Astrocyte (in vitro differentiated cells and primary cell): ENCODE measurements at regions not wholly inside any gene's neighbourhood (a gene's known extent, or its start where the extent isn't known, plus 50 kb on each side); places are given as distances from the start of the nearest gene placed in this dataset.

ENCODE experiments used
- DNase-seq: peaks from one replicate; pipeline ENCODE4 v3.0.0-alpha.2; 2010; ENCODE audit warnings: low read depth
- FAIRE-seq: peaks from 2 replicates; lab custom pipeline; 2011; peaks lifted over from hg19 to GRCh38; lab: Jason Lieb, UNC
- H2AFZ ChIP-seq: 2 replicates; pipeline ENCODE4 v1.6.0; 2012; ENCODE audit warnings: low read depth, low read length, inconsistent platforms
- H3K27ac ChIP-seq: 2 replicates; pipeline ENCODE4 v1.5.1; 2011; ENCODE audit warnings: low read depth, low read length, inconsistent platforms
- H3K27me3 ChIP-seq: 2 replicates; pipeline ENCODE4 v1.6.0; 2011; ENCODE audit warnings: low read length, inconsistent platforms; ENCODE audit not compliant: insufficient read depth
- H3K36me3 ChIP-seq: 2 replicates; pipeline ENCODE4 v1.5.1; 2011; ENCODE audit warnings: low read length, inconsistent platforms; ENCODE audit not compliant: insufficient read depth
- H3K4me1 ChIP-seq: 2 replicates; pipeline ENCODE4 v1.5.1; 2011; ENCODE audit warnings: low read length, inconsistent platforms; ENCODE audit not compliant: insufficient read depth
- H3K4me2 ChIP-seq: 2 replicates; pipeline ENCODE4 v1.6.0; 2012; ENCODE audit warnings: low read length, inconsistent platforms
- H3K4me3 ChIP-seq: 2 replicates; pipeline ENCODE4 v1.5.1; 2011; ENCODE audit warnings: low read depth, mild to moderate bottlenecking, low read length, inconsistent platforms; ENCODE audit not compliant: insufficient read depth
- H3K79me2 ChIP-seq: 2 replicates; pipeline ENCODE4 v1.6.0; 2012; ENCODE audit warnings: mild to moderate bottlenecking, low read length, inconsistent platforms; ENCODE audit not compliant: insufficient read depth
- H3K9ac ChIP-seq: 2 replicates; pipeline ENCODE4 v1.6.0; 2012; ENCODE audit warnings: mild to moderate bottlenecking, low read length, inconsistent platforms
- H3K9me3 ChIP-seq: 2 replicates; pipeline ENCODE4 v1.5.1; 2012; ENCODE audit warnings: low read depth, mild to moderate bottlenecking, low read length, inconsistent platforms; ENCODE audit not compliant: insufficient read depth
- H4K20me1 ChIP-seq: 2 replicates; pipeline ENCODE4 v1.6.0; 2012; ENCODE audit warnings: low read length, inconsistent platforms; ENCODE audit not compliant: insufficient read depth
- H3K27ac Mint-ChIP-seq: one replicate; pipeline ENCODE4 v1.8.0; 2021; ENCODE audit warnings: mild to moderate bottlenecking, mixed read lengths; ENCODE audit not compliant: unreplicated experiment
- H3K27me3 Mint-ChIP-seq: one replicate; pipeline ENCODE4 v1.8.0; 2021; ENCODE audit warnings: low read depth, mixed read lengths; ENCODE audit not compliant: unreplicated experiment
- H3K36me3 Mint-ChIP-seq: one replicate; pipeline ENCODE4 v1.8.0; 2021; ENCODE audit warnings: low read depth, mixed read lengths; ENCODE audit not compliant: unreplicated experiment
- H3K4me1 Mint-ChIP-seq: one replicate; pipeline ENCODE4 v1.8.0; 2021; ENCODE audit warnings: low read depth, mixed read lengths; ENCODE audit not compliant: unreplicated experiment
- H3K4me3 Mint-ChIP-seq: one replicate; pipeline ENCODE4 v1.8.0; 2021; ENCODE audit warnings: mild to moderate bottlenecking, moderate library complexity, mixed read lengths; ENCODE audit not compliant: unreplicated experiment
- H3K9me3 Mint-ChIP-seq: one replicate; pipeline ENCODE4 v1.8.0; 2021; ENCODE audit warnings: mild to moderate bottlenecking, mixed read lengths; ENCODE audit not compliant: unreplicated experiment
- EZH2 ChIP-seq: IDR thresholded peaks from 2 replicates; pipeline ENCODE4 v1.6.1; 2012; ENCODE audit warnings: mild to moderate bottlenecking, low read length, inconsistent platforms; ENCODE audit not compliant: insufficient read depth
- TF ChIP-seq, protein P1 (sequence below): IDR thresholded peaks from 2 replicates; pipeline ENCODE4 v1.5.1; 2011; ENCODE audit warnings: low read depth, mild to moderate bottlenecking, inconsistent platforms, low read length, moderate library complexity; ENCODE audit not compliant: insufficient read depth

DNA sequence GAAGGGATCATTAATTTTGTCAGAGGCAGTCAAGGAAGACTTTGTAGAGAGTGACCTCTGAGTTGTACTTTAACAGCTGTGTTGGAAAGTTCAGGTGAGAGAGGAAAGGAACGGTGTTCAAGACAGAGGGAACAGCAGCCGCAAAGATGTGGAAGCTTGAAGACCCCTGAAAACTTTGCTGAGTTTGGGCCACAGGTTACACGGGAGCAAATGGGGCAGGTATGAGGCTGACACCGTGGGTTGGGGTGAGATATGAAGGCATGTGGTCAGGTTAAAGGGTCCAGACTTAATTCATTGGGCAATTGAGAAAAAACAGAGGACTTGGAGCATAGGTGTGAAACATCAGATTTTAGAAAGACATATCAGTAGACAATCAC lies 72.0 kb upstream of the SERP2 start:
- no peak overlapping the region for H3K4me3 ChIP-seq
- peaks cover 9% of the 10 kb centered on the region for H3K27me3 Mint-ChIP-seq
- FAIRE-seq (no peak), DNase-seq (no peak)
- TF ChIP-seq, protein P1, sequence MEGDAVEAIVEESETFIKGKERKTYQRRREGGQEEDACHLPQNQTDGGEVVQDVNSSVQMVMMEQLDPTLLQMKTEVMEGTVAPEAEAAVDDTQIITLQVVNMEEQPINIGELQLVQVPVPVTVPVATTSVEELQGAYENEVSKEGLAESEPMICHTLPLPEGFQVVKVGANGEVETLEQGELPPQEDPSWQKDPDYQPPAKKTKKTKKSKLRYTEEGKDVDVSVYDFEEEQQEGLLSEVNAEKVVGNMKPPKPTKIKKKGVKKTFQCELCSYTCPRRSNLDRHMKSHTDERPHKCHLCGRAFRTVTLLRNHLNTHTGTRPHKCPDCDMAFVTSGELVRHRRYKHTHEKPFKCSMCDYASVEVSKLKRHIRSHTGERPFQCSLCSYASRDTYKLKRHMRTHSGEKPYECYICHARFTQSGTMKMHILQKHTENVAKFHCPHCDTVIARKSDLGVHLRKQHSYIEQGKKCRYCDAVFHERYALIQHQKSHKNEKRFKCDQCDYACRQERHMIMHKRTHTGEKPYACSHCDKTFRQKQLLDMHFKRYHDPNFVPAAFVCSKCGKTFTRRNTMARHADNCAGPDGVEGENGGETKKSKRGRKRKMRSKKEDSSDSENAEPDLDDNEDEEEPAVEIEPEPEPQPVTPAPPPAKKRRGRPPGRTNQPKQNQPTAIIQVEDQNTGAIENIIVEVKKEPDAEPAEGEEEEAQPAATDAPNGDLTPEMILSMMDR = no peak
- no peak for TF ChIP-seq EZH2
- peak overlapping the region; percentile 53 for H3K9ac ChIP-seq
- H3K36me3 Mint-ChIP-seq = no peaks in the 10 kb centered on the region
- peaks cover 20% of the 10 kb centered on the region for H3K4me1 Mint-ChIP-seq
- H3K4me2 ChIP-seq = peak overlapping the region; percentile 62
- no peak overlapping the region for H3K4me3 Mint-ChIP-seq
- H3K27ac ChIP-seq = peak overlapping the region; percentile 82
- H2AFZ ChIP-seq = no peak overlapping the region
- H3K79me2 ChIP-seq = no peaks in the 10 kb centered on the region
- no peaks in the 10 kb centered on the region for H4K20me1 ChIP-seq
- H3K9me3 ChIP-seq = no peaks in the 10 kb centered on the region
- H3K27ac Mint-ChIP-seq = no peak overlapping the region
- no peaks in the 10 kb centered on the region for H3K27me3 ChIP-seq
- peaks cover 55% of the 10 kb centered on the region for H3K4me1 ChIP-seq
- no peaks in the 10 kb centered on the region for H3K9me3 Mint-ChIP-seq
- H3K36me3 ChIP-seq = no peaks in the 10 kb centered on the region

DNA sequence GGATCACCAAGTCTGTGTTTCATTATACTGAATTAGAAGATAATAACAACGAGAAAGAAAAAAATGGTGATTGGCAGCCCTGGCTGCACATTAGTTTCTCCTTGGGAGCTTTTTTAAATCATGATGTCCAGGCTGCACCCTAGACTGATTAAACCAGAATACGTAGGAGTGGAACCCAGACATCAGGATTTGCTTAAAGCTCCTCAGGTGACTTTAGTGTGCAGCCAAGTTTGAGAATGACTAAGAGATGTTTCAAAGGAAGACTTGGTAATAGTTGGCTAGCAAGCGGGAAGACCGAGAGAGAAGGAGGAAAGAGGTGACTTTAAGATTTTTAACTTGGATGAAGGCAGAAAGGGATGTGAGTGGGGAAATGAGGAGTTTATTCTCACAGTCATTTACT lies 71.4 kb upstream of the SERP2 start:
- no peak for TF ChIP-seq EZH2
- TF ChIP-seq, protein P1 = no peak
- peak overlapping the region; percentile 82 for H3K27ac ChIP-seq
- H3K4me1 Mint-ChIP-seq = peaks cover 25% of the 10 kb centered on the region
- H3K27ac Mint-ChIP-seq = no peak overlapping the region
- FAIRE-seq (no peak), DNase-seq (peak; percentile 86)
- peaks cover 4% of the 10 kb centered on the region for H3K27me3 Mint-ChIP-seq
- H3K9ac ChIP-seq = no peak overlapping the region
- no peak overlapping the region for H3K4me3 ChIP-seq
- H3K36me3 ChIP-seq = no peaks in the 10 kb centered on the region
- H3K9me3 Mint-ChIP-seq = no peaks in the 10 kb centered on the region
- no peaks in the 10 kb centered on the region for H3K36me3 Mint-ChIP-seq
- no peak overlapping the region for H3K4me3 Mint-ChIP-seq
- peaks cover 61% of the 10 kb centered on the region for H3K4me1 ChIP-seq
- no peaks in the 10 kb centered on the region for H3K27me3 ChIP-seq
- H3K4me2 ChIP-seq = no peak overlapping the region
- no peaks in the 10 kb centered on the region for H3K9me3 ChIP-seq
- H2AFZ ChIP-seq = no peak overlapping the region
- H4K20me1 ChIP-seq = no peaks in the 10 kb centered on the region
- no peaks in the 10 kb centered on the region for H3K79me2 ChIP-seq

DNA sequence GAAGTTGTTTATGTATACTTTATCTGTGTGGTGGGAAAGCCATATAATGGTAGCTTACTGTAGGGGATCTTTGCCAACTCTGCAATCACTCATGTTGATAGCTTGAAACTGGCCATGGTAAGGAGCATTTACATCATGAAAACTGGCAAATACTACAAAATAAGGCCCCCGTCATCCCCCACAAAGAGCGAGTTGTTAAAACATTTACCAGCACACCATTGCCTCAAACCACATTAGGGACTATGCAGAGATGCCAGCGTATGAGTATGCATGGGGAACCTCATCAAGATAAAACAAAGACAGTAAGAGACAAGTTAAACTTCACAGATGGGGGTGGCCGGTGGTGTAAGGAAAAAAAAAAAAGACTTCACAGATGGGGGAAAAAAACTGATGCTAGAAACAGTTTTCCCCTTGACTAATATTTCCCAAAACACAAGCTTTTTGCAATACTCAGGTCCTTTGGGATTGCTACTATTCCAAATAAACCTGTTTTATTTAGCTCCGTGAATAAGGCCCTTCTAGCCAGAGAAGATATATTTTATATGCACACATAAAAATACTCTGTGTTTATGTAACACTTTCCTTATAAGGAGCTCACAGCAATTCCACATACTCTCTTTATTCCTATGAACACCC lies 70.6 kb upstream of the SERP2 start:
- Mint-ChIP-seq H3K4me1 (peaks cover 29% of the 10 kb centered on the region), H3K9me3 (no peaks in the 10 kb centered on the region), H3K4me3 (no peak overlapping the region), H3K36me3 (no peaks in the 10 kb centered on the region), H3K27me3 (peaks cover 4% of the 10 kb centered on the region), H3K27ac (no peak overlapping the region)
- Histone ChIP-seq H3K4me2 (no peak overlapping the region), H3K36me3 (no peaks in the 10 kb centered on the region), H2AFZ (no peak overlapping the region), H4K20me1 (no peaks in the 10 kb centered on the region), H3K4me3 (no peak overlapping the region), H3K27me3 (no peaks in the 10 kb centered on the region), H3K4me1 (peaks cover 67% of the 10 kb centered on the region), H3K9ac (no peak overlapping the region), H3K27ac (no peak overlapping the region), H3K9me3 (no peaks in the 10 kb centered on the region), H3K79me2 (no peaks in the 10 kb centered on the region)
- FAIRE-seq (no peak), DNase-seq (peak; percentile 87)
- TF ChIP-seq, protein P1 = no peak
- TF ChIP-seq EZH2 = no peak
